BE2C (cell line): ENCODE measurements at regions not wholly inside any gene's neighbourhood (a gene's known extent, or its start where the extent isn't known, plus 50 kb on each side); places are given as distances from the start of the nearest gene placed in this dataset.

Experiments
- DNase-seq: peaks from one replicate; pipeline ENCODE4 v3.0.0-alpha.2; 2020
- H3K27me3 ChIP-seq: fragments of 250-450 bp; sonication (Bioruptor Pico); 2 replicates; pipeline ENCODE4 v1.5.1; 2020; ENCODE audit warnings: mild to moderate bottlenecking
- H3K36me3 ChIP-seq: fragments of 250-450 bp; sonication (Bioruptor Pico); 2 replicates; pipeline ENCODE4 v1.5.1; 2020; ENCODE audit warnings: mild to moderate bottlenecking
- H3K4me1 ChIP-seq: fragments of 250-450 bp; sonication (Bioruptor Pico); 2 replicates; pipeline ENCODE4 v1.5.1; 2020
- H3K4me3 ChIP-seq: 2 replicates; pipeline ENCODE4 v1.5.1; 2011; ENCODE audit warnings: low read depth, low read length
- H3K9me3 ChIP-seq: fragments of 250-450 bp; sonication (Bioruptor Pico); 2 replicates; pipeline ENCODE4 v1.5.1; 2020
- CTCF ChIP-seq: IDR thresholded peaks from 2 replicates; pipeline ENCODE4 v1.5.1; 2012; ENCODE audit warnings: mild to moderate bottlenecking, low read depth, low read length

DNA sequence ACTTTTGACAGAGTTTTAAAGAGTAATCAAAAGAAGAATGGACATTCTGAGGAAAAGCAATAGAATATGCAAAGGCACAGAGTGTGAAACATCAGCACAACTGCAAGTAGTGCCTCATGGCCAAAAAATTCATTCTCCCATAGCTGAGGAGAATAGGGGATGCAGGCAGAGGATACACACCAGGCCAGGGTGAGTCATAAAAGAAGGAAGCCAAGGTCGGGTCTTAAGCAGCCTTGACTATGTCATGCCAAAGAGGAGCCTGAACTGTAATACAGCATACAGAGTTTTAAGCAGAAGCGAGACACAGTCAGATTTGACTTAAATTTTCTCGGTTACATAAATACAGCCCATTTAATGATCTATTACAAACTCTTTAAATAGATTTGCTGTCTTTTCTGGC, 165.0 kb downstream of the LNPK start:
- no peak for DNase-seq
- no peaks in the 10 kb centered on the region for H3K27me3 ChIP-seq

DNA sequence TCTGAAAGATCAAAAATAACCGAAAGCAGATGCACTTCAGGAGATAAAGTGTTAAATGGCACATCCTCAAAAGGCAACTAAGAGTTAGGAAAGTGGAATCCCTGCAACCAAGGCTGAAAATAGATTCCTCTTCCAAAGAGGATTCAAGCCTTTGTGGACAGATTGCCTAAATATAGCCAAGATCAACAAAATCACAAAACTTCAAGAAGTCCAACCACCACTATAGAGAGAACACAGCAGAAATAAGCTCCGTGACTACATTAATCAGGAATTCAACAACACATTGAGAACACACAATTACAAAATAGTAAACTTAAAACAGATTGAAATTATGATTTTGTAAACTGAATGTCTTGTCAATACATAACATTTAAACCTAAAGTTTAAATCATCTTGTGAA, 165.7 kb downstream of the LNPK start:
- H3K36me3 ChIP-seq = no peaks in the 10 kb centered on the region
- H3K27me3 ChIP-seq = no peaks in the 10 kb centered on the region
- no peak for DNase-seq
- H3K9me3 ChIP-seq = no peaks in the 10 kb centered on the region
- H3K4me3 ChIP-seq = no peak overlapping the region
- H3K4me1 ChIP-seq = no peaks in the 10 kb centered on the region
- no peak for TF ChIP-seq CTCF

More for the DNA sequence above, 165.0 kb downstream of the LNPK start:
- TF ChIP-seq CTCF = no peak
- Histone ChIP-seq H3K4me1 (no peaks in the 10 kb centered on the region), H3K36me3 (no peaks in the 10 kb centered on the region), H3K4me3 (no peak overlapping the region), H3K9me3 (no peaks in the 10 kb centered on the region)

- no peak for TF ChIP-seq CTCF
- H3K36me3 ChIP-seq = no peaks in the 10 kb centered on the region
- no peaks in the 10 kb centered on the region for H3K4me1 ChIP-seq
- H3K4me3 ChIP-seq = no peak overlapping the region
- H3K27me3 ChIP-seq = no peaks in the 10 kb centered on the region
- peak; percentile 7 for DNase-seq
- H3K9me3 ChIP-seq = no peaks in the 10 kb centered on the region
These were observed 167.6 kb downstream of the LNPK start for GRCh38 chr2:175834477-175834876.

- DNase-seq = no peak
- no peak for TF ChIP-seq CTCF
- Histone ChIP-seq H3K27me3 (no peaks in the 10 kb centered on the region), H3K4me3 (no peak overlapping the region), H3K9me3 (no peaks in the 10 kb centered on the region), H3K4me1 (no peaks in the 10 kb centered on the region), H3K36me3 (no peaks in the 10 kb centered on the region)
These were observed 169.2 kb downstream of the LNPK start for GRCh38 chr2:175832866-175833265.

- Histone ChIP-seq H3K9me3 (no peaks in the 10 kb centered on the region), H3K27me3 (no peaks in the 10 kb centered on the region), H3K36me3 (no peaks in the 10 kb centered on the region), H3K4me1 (no peaks in the 10 kb centered on the region), H3K4me3 (no peak overlapping the region)
- no peak for DNase-seq
- TF ChIP-seq CTCF = no peak
These were observed 172.3 kb downstream of the LNPK start for GRCh38 chr2:175829741-175830140.

DNA sequence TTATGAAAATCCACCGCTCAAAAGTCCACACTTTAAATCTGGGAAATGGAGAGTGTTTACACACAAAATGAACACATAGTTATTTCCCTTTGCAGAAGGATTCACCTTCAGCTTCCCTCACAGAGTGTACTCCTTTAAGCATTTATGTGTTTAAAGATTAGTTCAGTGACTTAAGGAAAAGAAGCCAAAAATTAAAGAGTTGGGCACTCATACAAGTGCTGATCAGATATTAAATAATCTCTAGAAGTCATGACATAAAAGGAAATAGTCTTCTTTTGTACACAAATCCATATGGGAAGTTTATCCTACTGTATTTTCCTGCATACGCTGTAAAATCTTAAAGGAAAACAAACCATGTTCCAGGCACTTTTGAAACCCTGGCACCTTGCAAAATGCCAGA, 174.2 kb downstream of the LNPK start:
- no peaks in the 10 kb centered on the region for H3K9me3 ChIP-seq
- TF ChIP-seq CTCF = no peak
- H3K27me3 ChIP-seq = no peaks in the 10 kb centered on the region
- no peaks in the 10 kb centered on the region for H3K36me3 ChIP-seq
- DNase-seq = no peak
- no peaks in the 10 kb centered on the region for H3K4me1 ChIP-seq
- no peak overlapping the region for H3K4me3 ChIP-seq
